Trophoblast cell (in vitro differentiated cells and primary cell): ENCODE measurements at regions not wholly inside any gene's neighbourhood (a gene's known extent, or its start where the extent isn't known, plus 50 kb on each side); places are given as distances from the start of the nearest gene placed in this dataset.

Experiments
- DNase-seq, 2 donors: peaks; one replicate each; pipeline ENCODE4 v3.0.0-alpha.2; 2016
- H2AFZ ChIP-seq: 2 replicates; pipeline ENCODE4 v1.6.1; 2013; ENCODE audit warnings: low read length, moderate library complexity, mild to moderate bottlenecking; ENCODE audit not compliant: insufficient read depth, poor library complexity
- H2AK5ac ChIP-seq: 2 replicates; pipeline ENCODE4 v1.6.1; 2013; ENCODE audit warnings: mild to moderate bottlenecking, low read length
- H2BK120ac ChIP-seq: 2 replicates; pipeline ENCODE4 v1.6.1; 2013; ENCODE audit warnings: low read length, mild to moderate bottlenecking, moderate library complexity; ENCODE audit not compliant: insufficient read depth, poor library complexity
- H2BK12ac ChIP-seq: 2 replicates; pipeline ENCODE4 v1.6.1; 2013; ENCODE audit warnings: mild to moderate bottlenecking, low read length, moderate library complexity
- H2BK5ac ChIP-seq: 2 replicates; pipeline ENCODE4 v1.6.1; 2013; ENCODE audit warnings: low read length, low read depth, moderate library complexity, mild to moderate bottlenecking; ENCODE audit not compliant: poor library complexity
- H3K14ac ChIP-seq: 2 replicates; pipeline ENCODE4 v1.6.1; 2013; ENCODE audit warnings: mild to moderate bottlenecking, low read length
- H3K18ac ChIP-seq: 2 replicates; pipeline ENCODE4 v1.6.1; 2013; ENCODE audit warnings: mild to moderate bottlenecking, low read length
- H3K23ac ChIP-seq: 2 replicates; pipeline ENCODE4 v1.6.1; 2013; ENCODE audit warnings: low read length
- H3K27ac ChIP-seq: 2 replicates; pipeline ENCODE4 v1.5.1; 2013; ENCODE audit warnings: low read depth, mild to moderate bottlenecking, inconsistent platforms, low read length, moderate library complexity
- H3K27me3 ChIP-seq: 2 replicates; pipeline ENCODE4 v1.6.1; 2013; ENCODE audit warnings: inconsistent platforms, mild to moderate bottlenecking, low read length, moderate library complexity; ENCODE audit not compliant: insufficient read depth
- H3K36me3 ChIP-seq, 2 experiments: 1 replicate in 1 of 2; 2 replicates in 1 of 2; pipeline ENCODE4 v1.6.1; 2013; ENCODE audit warnings: low read length in 2 of 2, mild to moderate bottlenecking in 2 of 2, moderate library complexity in 1 of 2; ENCODE audit not compliant: insufficient read depth in 2 of 2, control insufficient read depth in 1 of 2
- H3K4ac ChIP-seq: 2 replicates; pipeline ENCODE4 v1.6.1; 2013; ENCODE audit warnings: low read depth, mild to moderate bottlenecking, low read length, moderate library complexity
- H3K4me1 ChIP-seq, 2 experiments: 1 replicate in 1 of 2; 2 replicates in 1 of 2; pipeline ENCODE4 v1.6.1; 2013; ENCODE audit warnings: low read length in 2 of 2, mild to moderate bottlenecking in 2 of 2, moderate library complexity in 1 of 2; ENCODE audit not compliant: insufficient read depth in 2 of 2, control insufficient read depth in 1 of 2
- H3K4me2 ChIP-seq: 2 replicates; pipeline ENCODE4 v1.6.1; 2013; ENCODE audit warnings: inconsistent platforms, mild to moderate bottlenecking, low read length, moderate library complexity
- H3K4me3 ChIP-seq: 2 replicates; pipeline ENCODE4 v1.5.1; 2013; ENCODE audit warnings: mild to moderate bottlenecking, low read depth, low read length, inconsistent platforms
- H3K79me1 ChIP-seq: one replicate; pipeline ENCODE4 v1.6.1; 2013; ENCODE audit warnings: low read length
- H3K79me2 ChIP-seq: 2 replicates; pipeline ENCODE4 v1.6.1; 2013; ENCODE audit warnings: low read length, mild to moderate bottlenecking; ENCODE audit not compliant: control insufficient read depth, insufficient read depth, poor library complexity
- H3K9ac ChIP-seq: 2 replicates; pipeline ENCODE4 v1.6.1; 2013; ENCODE audit warnings: mild to moderate bottlenecking, low read length
- H3K9me3 ChIP-seq: 2 replicates; pipeline ENCODE4 v1.6.1; 2013; ENCODE audit warnings: low read depth, mild to moderate bottlenecking, control low read depth, inconsistent platforms, low read length; ENCODE audit not compliant: insufficient read depth
- H4K12ac ChIP-seq: 2 replicates; pipeline ENCODE4 v1.6.1; 2013; ENCODE audit warnings: low read depth, mild to moderate bottlenecking, low read length, moderate library complexity
- H4K8ac ChIP-seq: 2 replicates; pipeline ENCODE4 v1.6.1; 2013; ENCODE audit warnings: low read depth, mild to moderate bottlenecking, low read length, moderate library complexity
- H4K91ac ChIP-seq: one replicate; pipeline ENCODE4 v1.6.1; 2013; ENCODE audit warnings: low read depth, mild to moderate bottlenecking, low read length, moderate library complexity
- WGBS: extraction: QIAGEN DNeasy Blood & Tissue Kit; methylation state at CpG from one replicate; pipeline ENCODE4 v1.1.7; 2013; ENCODE audit warnings: missing lambda C conversion rate; ENCODE audit not compliant: insufficient read length, insufficient coverage; ENCODE audit errors: extremely low coverage; 5-methylcytosine and 5-hydroxymethylcytosine counted together

- Histone ChIP-seq H3K18ac (no peak overlapping the region), H3K79me2 (no peaks in the 10 kb centered on the region), H3K9ac (no peak overlapping the region), H4K12ac (no peak overlapping the region), H3K4me1 (no peaks in the 10 kb centered on the region), H2BK5ac (no peak overlapping the region), H2BK12ac (no peak overlapping the region), H4K91ac (no peak overlapping the region), H3K4me3 (no peak overlapping the region), H3K4ac (no peak overlapping the region), H3K14ac (no peak overlapping the region), H3K27ac (no peak overlapping the region), H3K79me1 (no peaks in the 10 kb centered on the region), H3K23ac (no peak overlapping the region), H3K27me3 (no peaks in the 10 kb centered on the region), H3K4me2 (no peak overlapping the region), H2BK120ac (no peak overlapping the region), H2AK5ac (no peak overlapping the region), H3K36me3 (no peaks in the 10 kb centered on the region), H2AFZ (no peak overlapping the region), H3K9me3 (peaks cover 2% of the 10 kb centered on the region), H4K8ac (no peak overlapping the region)
- WGBS, result no CpG with 5 or more reads among the region's 7 CpGs
- no peak for DNase-seq
Measured at GRCh38 chr3:59338934-59339333, 289.1 kb upstream of the CFAP20DC start.

GRCh38 chr3:59335338-59335737 lies 285.5 kb upstream of the CFAP20DC start:
- Histone ChIP-seq H3K36me3 (no peaks in the 10 kb centered on the region), H4K8ac (no peak overlapping the region), H4K12ac (no peak overlapping the region), H3K23ac (no peak overlapping the region), H3K27me3 (no peaks in the 10 kb centered on the region), H3K9ac (no peak overlapping the region), H2BK12ac (no peak overlapping the region), H3K79me1 (no peaks in the 10 kb centered on the region), H2AK5ac (no peak overlapping the region), H3K4me2 (no peak overlapping the region), H3K4me1 (no peaks in the 10 kb centered on the region), H3K14ac (no peak overlapping the region), H3K27ac (no peak overlapping the region), H2AFZ (no peak overlapping the region), H3K18ac (no peak overlapping the region), H2BK120ac (no peak overlapping the region), H3K9me3 (peaks cover 2% of the 10 kb centered on the region), H4K91ac (no peak overlapping the region), H3K4ac (no peak overlapping the region), H3K4me3 (no peak overlapping the region), H3K79me2 (no peaks in the 10 kb centered on the region), H2BK5ac (no peak overlapping the region)
- WGBS, result no CpG with 5 or more reads among the region's 6 CpGs
- DNase-seq, result no peak

DNA sequence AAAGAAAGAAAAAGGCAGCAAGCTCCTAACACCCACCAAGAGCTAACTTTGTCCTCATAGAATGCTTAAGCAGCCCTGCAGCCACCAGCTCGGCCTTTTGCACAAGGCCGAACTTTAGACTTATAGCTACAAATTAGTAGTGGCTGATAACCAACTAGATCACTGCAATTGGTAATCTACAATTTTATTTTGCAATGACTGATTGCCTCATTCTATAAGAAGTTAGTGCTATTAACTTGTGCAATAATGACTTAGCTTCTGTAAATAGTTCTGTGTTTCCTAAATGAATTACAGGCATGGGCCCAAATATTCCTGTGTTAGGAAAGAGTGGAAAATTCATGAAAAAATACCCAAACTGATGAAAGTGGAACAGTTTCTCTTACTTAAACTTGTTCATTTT lies 284.8 kb upstream of the CFAP20DC start:
- Histone ChIP-seq H3K79me1 (no peaks in the 10 kb centered on the region), H3K9me3 (no peaks in the 10 kb centered on the region), H3K27me3 (no peaks in the 10 kb centered on the region), H3K4me1 (no peaks in the 10 kb centered on the region), H2AFZ (no peak overlapping the region), H3K4me2 (no peak overlapping the region), H2BK120ac (no peak overlapping the region), H3K36me3 (no peaks in the 10 kb centered on the region), H3K4ac (no peak overlapping the region), H2BK5ac (no peak overlapping the region), H3K9ac (no peak overlapping the region), H3K14ac (no peak overlapping the region), H4K91ac (no peak overlapping the region), H3K4me3 (no peak overlapping the region), H4K12ac (no peak overlapping the region), H4K8ac (no peak overlapping the region), H3K23ac (no peak overlapping the region), H2BK12ac (no peak overlapping the region), H2AK5ac (no peak overlapping the region), H3K27ac (no peak overlapping the region), H3K79me2 (no peaks in the 10 kb centered on the region), H3K18ac (no peak overlapping the region)
- peak in 1 of 2 donors; percentile 37 for DNase-seq
- WGBS, result no CpG with 5 or more reads among the region's 2 CpGs

DNA sequence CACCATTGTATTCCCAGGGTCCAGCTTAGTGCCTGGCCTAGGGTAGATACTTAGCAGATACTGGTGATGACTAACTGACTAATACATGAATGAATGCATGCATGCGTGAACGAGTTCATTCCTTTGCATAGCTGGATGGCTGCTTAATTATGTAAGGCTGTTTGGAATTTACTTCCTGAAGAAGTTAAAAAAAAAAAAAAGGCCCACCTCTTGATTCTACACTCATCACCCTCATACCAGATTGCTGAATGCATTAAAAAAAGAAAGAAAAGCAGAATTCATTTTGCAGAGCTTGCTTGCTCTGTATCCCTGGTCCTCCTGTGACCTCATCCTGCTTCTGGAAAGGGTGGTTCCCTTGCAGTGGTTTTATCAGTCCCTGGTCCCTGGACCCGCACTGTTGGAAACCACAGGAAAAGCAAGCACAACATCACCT lies 277.6 kb upstream of the CFAP20DC start:
- no peak overlapping the region for H4K8ac ChIP-seq
- no peak overlapping the region for H2AK5ac ChIP-seq
- no peaks in the 10 kb centered on the region for H3K27me3 ChIP-seq
- DNase-seq, result peak in 1 of 2 donors; percentile 66
- H4K91ac ChIP-seq, result no peak overlapping the region
- no peak overlapping the region for H3K4me2 ChIP-seq
- H3K23ac ChIP-seq, result no peak overlapping the region
- H3K79me1 ChIP-seq, result peaks cover 3% of the 10 kb centered on the region
- no peak overlapping the region for H3K14ac ChIP-seq
- no CpG with 5 or more reads among the region's 3 CpGs for WGBS
- no peak overlapping the region for H4K12ac ChIP-seq
- H3K27ac ChIP-seq, result peak overlapping the region; percentile 42
- no peak overlapping the region for H2BK120ac ChIP-seq
- H2AFZ ChIP-seq, result no peak overlapping the region
- H3K9ac ChIP-seq, result no peak overlapping the region
- no peaks in the 10 kb centered on the region for H3K79me2 ChIP-seq
- H3K4me1 ChIP-seq, result peaks cover 5 to 10% of the 10 kb centered on the region in 2 experiments
- H3K9me3 ChIP-seq, result no peaks in the 10 kb centered on the region
- H3K4ac ChIP-seq, result no peak overlapping the region
- H3K4me3 ChIP-seq, result no peak overlapping the region
- no peaks in the 10 kb centered on the region for H3K36me3 ChIP-seq
- no peak overlapping the region for H2BK12ac ChIP-seq
- no peak overlapping the region for H3K18ac ChIP-seq
- no peak overlapping the region for H2BK5ac ChIP-seq
